ENCODE measurements at regions not wholly inside any gene's neighbourhood (a gene's known extent, or its start where the extent isn't known, plus 50 kb on each side); places are given as distances from the start of the nearest gene placed in this dataset.

DNA sequence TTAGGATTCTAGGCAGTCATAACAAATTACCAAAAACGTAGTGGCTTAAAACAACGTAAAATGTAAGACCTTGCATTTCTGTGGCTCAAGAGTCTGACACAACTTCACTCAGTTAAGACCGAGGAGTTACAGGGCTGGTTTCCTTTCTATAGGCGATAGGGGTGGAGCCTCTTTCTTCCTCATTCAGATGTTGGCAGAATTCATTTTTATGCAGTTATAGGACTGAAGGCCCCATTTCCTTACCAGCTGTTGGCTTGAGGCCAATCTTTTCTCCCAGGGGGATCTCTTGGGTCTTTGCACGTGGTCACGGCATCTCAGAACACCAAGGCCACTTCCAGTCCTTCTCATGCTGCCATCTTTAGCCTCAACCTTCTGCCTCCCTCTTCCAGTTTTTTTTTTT is 145.2 kb downstream of the KCNJ2 start:
- Histone ChIP-seq H3K4me2 (no peak overlapping the region), H3K4me3 (no peak overlapping the region), H3K4me1 (no peaks in the 10 kb centered on the region), H3K27ac (no peak overlapping the region), H3K9me3 (peaks cover 3% of the 10 kb centered on the region; the same call in 1 of the 3 replicates)
- TF ChIP-seq ZFP36 (IDR thresholded peaks at IDR 0.05; ENCODE audit: borderline replicate concordance, partially characterized antibody) (no peak), EP300 (IDR thresholded peaks at IDR 0.05) (no peak), NFE2L2 (conservative IDR thresholded peaks at IDR 0.05; ENCODE audit: low read length) (no peak), EHMT2 (IDR thresholded peaks at IDR 0.05; ENCODE audit: low read depth) (no peak), HOXB5 (CRISPR knock-in tag; IDR thresholded peaks at IDR 0.05) (no peak), HOXA7 (CRISPR knock-in tag; IDR thresholded peaks at IDR 0.05) (no peak), FOXS1 (CRISPR knock-in tag; IDR thresholded peaks at IDR 0.05) (no peak), SREBF2 (IDR thresholded peaks at IDR 0.05) (no peak), ELK1 (IDR thresholded peaks at IDR 0.05; ENCODE audit: low read depth, low read length) (no peak), POLR2AphosphoS2 (conservative IDR thresholded peaks at IDR 0.05; ENCODE audit: low read length) (no peak), MAZ (IDR thresholded peaks at IDR 0.05; ENCODE audit: borderline replicate concordance, low read depth, low read length) (no peak), ZNF302 (CRISPR knock-in tag; IDR thresholded peaks at IDR 0.05) (no peak), ATOH8 (CRISPR knock-in tag; IDR thresholded peaks at IDR 0.05; ENCODE audit: low read depth) (no peak), KDM5A (IDR thresholded peaks at IDR 0.05) (no peak), JUNB (IDR thresholded peaks at IDR 0.05) (no peak)
- TF ChIP-seq, protein P1, sequence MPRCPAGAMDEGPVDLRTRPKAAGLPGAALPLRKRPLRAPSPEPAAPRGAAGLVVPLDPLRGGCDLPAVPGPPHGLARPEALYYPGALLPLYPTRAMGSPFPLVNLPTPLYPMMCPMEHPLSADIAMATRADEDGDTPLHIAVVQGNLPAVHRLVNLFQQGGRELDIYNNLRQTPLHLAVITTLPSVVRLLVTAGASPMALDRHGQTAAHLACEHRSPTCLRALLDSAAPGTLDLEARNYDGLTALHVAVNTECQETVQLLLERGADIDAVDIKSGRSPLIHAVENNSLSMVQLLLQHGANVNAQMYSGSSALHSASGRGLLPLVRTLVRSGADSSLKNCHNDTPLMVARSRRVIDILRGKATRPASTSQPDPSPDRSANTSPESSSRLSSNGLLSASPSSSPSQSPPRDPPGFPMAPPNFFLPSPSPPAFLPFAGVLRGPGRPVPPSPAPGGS (IDR thresholded peaks at IDR 0.05), result no peak
- ATAC-seq, result no peak
- no peak for DNase-seq (ENCODE audit: low read depth in 1 of 2, low spot score in 1 of 2)
- ChIA-PET CTCF (no interaction called here), POLR2A (no interaction called here)
- 75% methylated on average over 6 of the region's 6 CpGs for WGBS (ENCODE audit: missing lambda C conversion rate)
- FAIRE-seq, result no peak

GRCh38 chr17:70317421-70317820 is 148.1 kb downstream of the KCNJ2 start:
- Histone ChIP-seq H3K9me3 (no peaks in the 10 kb centered on the region; the same call in 2 of the 3 replicates), H3K4me3 (no peak overlapping the region), H3K27ac (no peak overlapping the region), H3K4me1 (no peaks in the 10 kb centered on the region), H3K4me2 (no peak overlapping the region)
- ChIA-PET CTCF (no interaction called here), POLR2A (no interaction called here)
- 83% methylated on average over 1 of the region's 1 CpG for WGBS (ENCODE audit: missing lambda C conversion rate)
- no peak for DNase-seq (ENCODE audit: low read depth in 1 of 2, low spot score in 1 of 2)
- TF ChIP-seq GATA3 (IDR thresholded peaks at IDR 0.05; ENCODE audit: borderline replicate concordance) (no peak), EHMT2 (IDR thresholded peaks at IDR 0.05; ENCODE audit: low read depth) (no peak), HEYL (CRISPR knock-in tag; IDR thresholded peaks at IDR 0.05) (no peak), POLR2AphosphoS2 (conservative IDR thresholded peaks at IDR 0.05; ENCODE audit: low read length) (no peak)
- FAIRE-seq, result no peak
- ATAC-seq, result no peak

GRCh38 chr17:70318051-70318450 is 148.7 kb downstream of the KCNJ2 start:
- no peak overlapping the region for H3K4me2 ChIP-seq
- FAIRE-seq, result no peak
- no peak overlapping the region for H3K4me3 ChIP-seq
- 48% methylated on average over 3 of the region's 3 CpGs for WGBS (ENCODE audit: missing lambda C conversion rate)
- H3K27ac ChIP-seq, result no peak overlapping the region
- H3K9me3 ChIP-seq, result no peaks in the 10 kb centered on the region; the same call in 2 of the 3 replicates
- no peaks in the 10 kb centered on the region for H3K4me1 ChIP-seq
- no peak for ATAC-seq
- CTCF ChIA-PET, result no interaction called here
- POLR2A ChIA-PET, result no interaction called here
- DNase-seq (ENCODE audit: low read depth in 1 of 2, low spot score in 1 of 2), result no peak
- TF ChIP-seq SMC3 (IDR thresholded peaks at IDR 0.05) (no peak), HEYL (CRISPR knock-in tag; IDR thresholded peaks at IDR 0.05) (no peak), RARB (CRISPR knock-in tag; IDR thresholded peaks at IDR 0.05) (no peak), CHD4 (IDR thresholded peaks at IDR 0.05; ENCODE audit: borderline replicate concordance) (no peak), HOXB5 (CRISPR knock-in tag; IDR thresholded peaks at IDR 0.05) (no peak), TFCP2L1 (CRISPR knock-in tag; IDR thresholded peaks at IDR 0.05) (no peak), CHD2 (IDR thresholded peaks at IDR 0.05; ENCODE audit: low read length, partially characterized antibody) (no peak), USF2 (IDR thresholded peaks at IDR 0.05) (no peak), PHF8 (IDR thresholded peaks at IDR 0.05; ENCODE audit: borderline replicate concordance, low read depth) (no peak), PBX3 (IDR thresholded peaks at IDR 0.05) (no peak), JUN (IDR thresholded peaks at IDR 0.05) (no peak), CBX8 (IDR thresholded peaks at IDR 0.05) (no peak), NPAS2 (CRISPR knock-in tag; IDR thresholded peaks at IDR 0.05; ENCODE audit: borderline replicate concordance) (no peak), JUNB (IDR thresholded peaks at IDR 0.05) (no peak), CBX2 (IDR thresholded peaks at IDR 0.05; ENCODE audit: borderline replicate concordance, low read depth) (no peak), ZC3H11A (IDR thresholded peaks at IDR 0.05) (no peak), E2F6 (IDR thresholded peaks at IDR 0.05; ENCODE audit: borderline replicate concordance, low read depth) (no peak)
